ENCODE measurements at regions not wholly inside any gene's neighbourhood (a gene's known extent, or its start where the extent isn't known, plus 50 kb on each side); places are given as distances from the start of the nearest gene placed in this dataset.

GRCh38 chr9:8074713-8075286 is 275.2 kb upstream of the DMAC1 start:
- FAIRE-seq = no peak

- FAIRE-seq = no peak
Measured at GRCh38 chr9:8071445-8071798, 271.8 kb upstream of the DMAC1 start.

- no peak for FAIRE-seq
Measured at GRCh38 chr9:8070779-8071444, 271.3 kb upstream of the DMAC1 start.

DNA sequence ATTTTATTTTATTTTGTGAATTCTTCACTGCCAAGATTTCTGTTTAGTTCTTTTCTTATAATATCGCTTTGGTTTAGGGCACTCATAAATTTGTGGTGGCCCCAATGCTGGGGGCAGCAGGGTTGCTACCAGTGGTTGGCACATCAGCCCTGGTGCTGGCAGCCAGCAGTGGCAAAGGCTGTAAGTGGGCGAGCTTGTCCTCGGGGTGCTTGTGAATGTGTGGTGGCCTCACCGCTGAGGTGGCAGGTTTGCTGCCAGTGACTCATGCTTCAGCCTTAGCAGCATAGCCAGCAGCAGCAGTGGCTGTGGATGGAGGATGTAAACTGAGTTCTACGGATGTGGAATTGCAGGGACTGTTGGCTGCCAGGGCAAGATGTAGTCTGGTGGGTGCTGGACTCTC is 262.9 kb upstream of the DMAC1 start:
- FAIRE-seq = no peak

DNA sequence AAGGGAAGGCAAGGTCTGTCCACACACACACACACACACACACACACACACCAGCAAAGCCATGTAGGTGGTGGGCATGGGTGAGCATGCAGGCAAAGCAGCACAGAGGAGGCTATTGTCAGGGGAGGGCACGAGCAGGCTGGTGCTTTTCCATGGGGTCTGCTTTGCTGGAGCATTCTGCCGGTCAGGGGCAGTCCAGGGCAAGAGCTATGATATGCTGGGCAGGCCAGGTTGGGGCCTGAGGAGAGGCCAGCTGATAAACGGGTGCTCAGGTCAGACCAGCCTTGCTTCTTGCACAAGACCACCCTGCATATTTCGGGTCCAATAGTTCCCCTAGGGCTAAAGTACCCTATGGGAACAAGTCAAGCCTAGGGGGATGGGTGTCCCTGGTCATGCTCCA is 253.9 kb upstream of the DMAC1 start:
- no peak for FAIRE-seq

DNA sequence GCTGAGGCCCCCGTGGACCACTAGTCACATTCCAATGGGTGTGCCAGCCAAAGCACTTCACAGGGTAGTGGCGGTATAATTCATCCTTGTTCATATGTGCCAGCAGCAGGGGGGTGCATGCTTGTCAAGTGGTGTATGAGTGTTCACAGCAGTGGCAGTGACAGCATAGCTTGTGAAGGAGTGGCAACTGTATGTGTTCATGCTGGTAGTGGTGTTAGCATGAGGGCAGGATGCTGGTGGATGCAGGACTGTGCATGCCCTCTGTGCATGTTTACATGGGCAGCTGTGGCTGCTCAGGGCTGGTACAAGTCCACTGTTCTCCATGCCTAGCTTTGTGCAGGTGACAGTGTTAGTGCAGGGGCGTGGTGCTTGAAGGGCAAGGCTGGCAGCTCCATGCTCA is 253.4 kb upstream of the DMAC1 start:
- no peak for FAIRE-seq

DNA sequence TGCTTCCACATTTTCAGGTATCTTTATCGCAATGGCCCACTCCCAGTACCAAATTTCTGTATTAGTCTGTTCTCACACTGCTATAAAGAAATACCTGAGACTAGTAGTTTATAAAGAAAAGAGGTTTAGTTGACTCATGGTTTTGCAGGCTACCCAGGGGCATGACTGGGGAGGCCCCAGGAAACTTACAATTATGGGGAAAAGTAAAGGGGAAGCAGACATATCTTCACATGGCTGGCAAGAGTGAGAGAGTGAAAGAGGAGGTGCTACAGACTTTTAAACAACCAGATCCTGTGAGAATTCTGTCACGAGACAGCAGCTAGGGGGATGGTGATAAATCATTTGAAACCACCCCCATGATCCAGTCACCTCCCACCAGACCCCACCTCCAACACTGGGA is 238.2 kb upstream of the DMAC1 start:
- FAIRE-seq = no peak

DNA sequence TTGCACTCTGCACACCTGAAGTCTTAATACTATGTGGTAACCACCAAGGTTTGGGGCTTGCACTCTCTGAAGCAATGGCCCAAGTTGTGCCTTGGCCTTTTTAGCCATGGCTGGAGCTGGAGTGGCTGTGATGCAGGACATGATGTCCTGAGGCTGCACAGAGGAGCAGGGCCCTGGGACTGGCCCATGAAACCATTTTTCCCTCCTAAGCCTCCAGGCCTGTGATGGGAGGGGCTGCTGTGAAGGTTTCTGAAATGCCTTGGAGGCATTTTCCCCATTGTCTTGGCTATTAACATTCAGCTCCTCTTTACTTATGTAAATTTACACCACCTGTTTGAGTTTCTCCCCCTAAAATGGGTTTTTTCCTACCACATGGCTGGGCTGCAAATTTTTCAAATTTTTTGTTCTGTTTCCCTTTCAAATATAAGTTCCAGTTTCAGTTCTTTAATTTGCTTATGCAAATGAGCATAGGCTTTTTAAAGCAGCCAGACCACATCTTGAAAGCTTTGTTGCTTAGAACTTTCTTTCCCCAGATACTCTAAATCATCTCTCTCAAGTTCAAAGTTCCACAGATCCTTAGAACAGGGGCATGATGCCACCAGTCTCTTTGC is 237.4 kb upstream of the DMAC1 start:
- no peak for FAIRE-seq

- FAIRE-seq = no peak
Measured at GRCh38 chr9:8033794-8034193, 234.2 kb upstream of the DMAC1 start.

DNA sequence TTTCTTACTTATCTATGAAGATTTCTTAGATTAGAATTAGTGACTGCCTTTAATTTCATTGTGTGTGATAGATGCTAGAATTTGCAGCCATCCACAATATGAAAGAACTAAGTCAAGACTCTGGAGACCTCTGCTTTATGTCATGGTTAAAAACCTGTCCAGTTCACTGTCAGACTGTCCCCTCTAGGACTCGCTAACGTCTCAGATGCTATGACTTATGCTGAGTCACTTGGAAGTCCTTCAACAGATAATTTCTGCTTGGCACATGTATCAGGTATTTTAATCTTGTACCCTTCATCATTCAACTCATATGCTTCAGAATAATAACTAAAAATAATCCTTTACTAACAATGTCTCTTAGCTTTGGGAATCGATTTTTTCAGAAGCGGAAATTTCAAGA is 230.5 kb upstream of the DMAC1 start:
- FAIRE-seq = no peak

GRCh38 chr9:8027351-8027750 is 227.8 kb upstream of the DMAC1 start:
- no peak for FAIRE-seq

GRCh38 chr9:8025551-8025950 is 226.0 kb upstream of the DMAC1 start:
- FAIRE-seq = no peak

- FAIRE-seq = no peak
Measured at GRCh38 chr9:8020186-8020585, 220.6 kb upstream of the DMAC1 start.

DNA sequence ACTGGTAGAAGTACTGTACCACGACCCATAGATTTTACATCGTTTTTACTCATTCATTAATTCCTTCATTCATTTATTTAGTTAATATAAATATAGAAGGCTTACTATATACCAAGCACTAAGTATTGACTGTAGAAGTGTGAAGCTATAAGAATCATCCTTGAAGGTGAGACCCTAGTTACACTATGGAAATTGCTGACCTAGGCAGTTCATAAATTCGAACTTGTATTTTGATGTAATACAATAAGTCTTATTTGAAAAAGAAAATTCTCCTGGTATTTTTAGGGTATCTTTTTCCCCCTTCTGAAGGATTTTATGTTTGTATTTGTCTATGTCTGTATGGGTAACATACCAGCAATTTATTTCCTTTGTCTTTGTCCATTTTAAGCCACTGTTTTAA is 220.1 kb upstream of the DMAC1 start:
- no peak for FAIRE-seq

- FAIRE-seq = no peak
Measured at GRCh38 chr9:8014997-8015682, 215.6 kb upstream of the DMAC1 start.

GRCh38 chr9:8012986-8013385 is 213.4 kb upstream of the DMAC1 start:
- FAIRE-seq = no peak

DNA sequence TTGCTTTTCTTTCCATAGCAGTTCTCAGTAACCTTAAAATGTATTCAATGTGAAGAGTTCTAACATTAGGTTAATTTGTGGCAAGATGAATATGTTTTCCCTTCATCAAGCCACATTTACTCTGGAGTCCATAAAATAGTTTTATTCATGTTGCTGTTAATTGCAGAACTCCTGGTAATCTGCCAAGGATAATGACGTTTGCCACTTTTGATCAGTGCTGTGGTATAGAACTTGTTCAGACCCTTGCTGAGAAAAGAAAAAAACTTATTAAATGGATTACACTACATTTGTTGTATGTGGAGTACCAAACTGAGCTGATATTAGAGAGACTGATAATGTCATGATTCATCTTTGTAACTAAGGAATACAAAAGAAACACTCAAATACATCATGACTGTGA is 212.4 kb upstream of the DMAC1 start:
- FAIRE-seq = no peak

DNA sequence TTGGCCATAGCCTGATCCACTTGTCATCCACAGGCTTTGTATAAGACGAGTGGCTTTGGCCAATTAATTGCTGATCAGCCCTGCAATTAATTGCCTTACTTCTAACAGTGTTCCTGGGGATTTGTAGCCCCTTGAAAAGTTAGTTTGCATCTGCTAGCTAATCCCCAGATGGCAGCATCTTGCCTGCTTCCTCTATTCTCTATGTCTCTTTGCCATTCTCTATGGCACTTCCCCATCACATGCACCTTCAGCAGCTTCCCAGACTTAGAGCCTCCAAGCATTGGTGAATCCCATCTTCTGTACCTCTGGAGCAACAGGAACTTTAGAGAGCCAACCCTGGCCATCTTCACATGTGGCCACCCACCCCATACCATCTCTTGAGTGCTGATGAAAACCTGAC is 197.0 kb upstream of the DMAC1 start:
- FAIRE-seq = no peak

GRCh38 chr9:7988644-7989280 is 189.2 kb upstream of the DMAC1 start:
- no peak for FAIRE-seq

DNA sequence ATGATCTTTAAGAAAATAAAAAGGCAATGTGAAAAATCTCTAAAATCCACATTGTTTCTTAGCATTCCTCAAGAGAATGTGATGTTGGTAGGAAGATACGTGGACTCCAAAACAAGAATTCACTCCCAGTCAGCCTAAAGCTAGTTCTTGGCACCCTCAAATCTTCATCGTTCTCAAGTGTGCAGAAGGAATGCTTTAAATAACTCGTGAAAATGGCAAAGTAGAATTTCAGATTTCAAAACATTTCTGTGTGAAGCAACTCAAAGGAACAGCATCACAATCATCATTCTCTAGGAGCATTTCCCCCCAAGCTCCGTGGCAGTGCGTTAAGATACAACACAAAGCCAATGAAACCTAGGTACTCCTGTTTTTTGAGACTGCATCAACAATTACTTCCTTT is 185.1 kb upstream of the DMAC1 start:
- no peak for FAIRE-seq

GRCh38 chr9:7984203-7984602 is 184.6 kb upstream of the DMAC1 start:
- FAIRE-seq = no peak

DNA sequence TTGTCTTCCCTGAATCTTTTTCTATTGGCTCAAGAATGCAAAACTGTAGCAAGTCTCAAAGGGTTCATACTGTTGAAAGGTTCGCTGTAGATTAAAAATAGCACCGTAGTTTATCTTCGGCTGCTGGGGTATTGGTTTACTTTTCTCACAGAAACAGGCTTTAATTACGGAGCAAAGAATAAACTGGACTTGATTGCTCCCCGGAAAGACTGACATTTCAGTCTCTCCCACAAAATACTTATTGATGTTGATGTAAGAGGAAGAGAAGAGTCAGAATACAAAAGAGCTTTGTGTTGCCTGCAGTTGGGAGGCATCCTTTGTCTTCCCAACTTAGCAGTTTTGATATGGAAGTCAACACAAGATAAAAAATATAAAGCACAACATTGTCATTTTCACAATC is 183.9 kb upstream of the DMAC1 start:
- FAIRE-seq = no peak

DNA sequence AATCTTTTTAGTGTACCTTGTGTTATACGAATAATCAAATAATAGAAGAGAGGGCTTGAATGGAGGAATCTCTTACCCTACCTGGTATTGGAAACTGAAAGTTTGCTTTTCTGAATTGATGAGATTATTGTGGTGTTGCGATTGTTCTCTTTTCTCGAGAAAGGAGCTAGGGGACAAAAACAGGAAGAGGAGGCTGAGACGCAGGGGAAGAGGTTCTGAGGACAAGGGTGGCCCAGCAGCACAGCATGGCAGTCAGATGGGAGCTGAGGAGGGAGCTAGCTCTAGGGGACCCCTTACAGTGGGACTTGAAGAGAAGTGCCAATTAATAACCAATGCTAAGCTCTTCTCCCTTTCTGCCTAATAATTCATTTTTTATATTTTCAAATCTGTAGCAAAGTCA is 183.3 kb upstream of the DMAC1 start:
- no peak for FAIRE-seq

All from endometrium (tissue), 2 donors.